Skeletal muscle tissue (tissue), 3 donors: ENCODE measurements at regions not wholly inside any gene's neighbourhood (a gene's known extent, or its start where the extent isn't known, plus 50 kb on each side); places are given as distances from the start of the nearest gene placed in this dataset.

Experiments used
- H3K27ac ChIP-seq: one replicate; pipeline ENCODE4 v1.7.0; 2013; ENCODE audit warnings: mild to moderate bottlenecking, low read depth, low read length, inconsistent platforms
- H3K27me3 ChIP-seq, 3 donors: one replicate each; pipeline ENCODE4 v1.7.0; 2013; ENCODE audit warnings: low read length in 3 of 3; ENCODE audit not compliant: control insufficient read depth in 3 of 3, insufficient read depth in 3 of 3
- H3K36me3 ChIP-seq, 3 donors: one replicate each; pipeline ENCODE4 v1.7.0; 2013; ENCODE audit warnings: low read length in 3 of 3; ENCODE audit not compliant: control insufficient read depth in 3 of 3, insufficient read depth in 3 of 3
- H3K4me1 ChIP-seq, 3 donors: one replicate each; pipeline ENCODE4 v1.7.0; 2013; ENCODE audit warnings: low read length in 3 of 3, mild to moderate bottlenecking in 3 of 3; ENCODE audit not compliant: control insufficient read depth in 3 of 3, insufficient read depth in 3 of 3
- H3K4me3 ChIP-seq, 3 donors: one replicate each; pipeline ENCODE4 v1.7.0; 2013; ENCODE audit warnings: low read length in 3 of 3
- H3K9ac ChIP-seq, 3 donors: one replicate each; pipeline ENCODE4 v1.7.0; 2013; ENCODE audit warnings: low read length in 3 of 3, mild to moderate bottlenecking in 3 of 3, moderate library complexity in 2 of 3, low read depth in 1 of 3
- H3K9me3 ChIP-seq, 3 donors: one replicate each; pipeline ENCODE4 v1.7.0; 2013; ENCODE audit warnings: low read length in 3 of 3; ENCODE audit not compliant: control insufficient read depth in 3 of 3
- donor health status: Osteomylitis.

DNA sequence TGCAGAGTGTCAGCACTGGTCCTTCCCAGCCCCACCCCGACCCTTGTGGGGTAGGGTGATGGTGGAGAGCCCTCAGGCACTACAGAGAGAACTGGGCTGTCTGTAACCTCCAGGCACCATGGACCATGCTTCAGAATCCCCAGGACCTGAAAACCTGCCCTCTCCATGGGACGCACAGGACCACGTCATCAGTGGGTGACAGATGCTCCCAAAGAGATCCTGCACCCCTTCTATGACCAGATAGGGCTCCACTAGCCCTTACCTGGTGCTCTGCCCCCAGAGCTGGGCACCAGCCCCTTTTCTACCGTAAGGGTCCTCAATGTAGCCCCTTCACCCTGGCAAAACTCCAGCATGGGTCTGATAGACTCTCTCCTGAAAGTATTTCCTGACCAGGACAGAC, 165.9 kb upstream of the NECTIN1 start:
- H3K36me3 ChIP-seq: no peaks in the 10 kb centered on the region
- no peak overlapping the region for H3K4me3 ChIP-seq
- H3K9ac ChIP-seq: no peak overlapping the region
- H3K9me3 ChIP-seq: no peaks in the 10 kb centered on the region
- H3K27me3 ChIP-seq: peaks cover 19 to 32% (median 24%) of the 10 kb centered on the region in 3 donors
- H3K27ac ChIP-seq: no peak overlapping the region
- peaks cover 0 to 4% (median 2%) of the 10 kb centered on the region in 3 donors for H3K4me1 ChIP-seq

DNA sequence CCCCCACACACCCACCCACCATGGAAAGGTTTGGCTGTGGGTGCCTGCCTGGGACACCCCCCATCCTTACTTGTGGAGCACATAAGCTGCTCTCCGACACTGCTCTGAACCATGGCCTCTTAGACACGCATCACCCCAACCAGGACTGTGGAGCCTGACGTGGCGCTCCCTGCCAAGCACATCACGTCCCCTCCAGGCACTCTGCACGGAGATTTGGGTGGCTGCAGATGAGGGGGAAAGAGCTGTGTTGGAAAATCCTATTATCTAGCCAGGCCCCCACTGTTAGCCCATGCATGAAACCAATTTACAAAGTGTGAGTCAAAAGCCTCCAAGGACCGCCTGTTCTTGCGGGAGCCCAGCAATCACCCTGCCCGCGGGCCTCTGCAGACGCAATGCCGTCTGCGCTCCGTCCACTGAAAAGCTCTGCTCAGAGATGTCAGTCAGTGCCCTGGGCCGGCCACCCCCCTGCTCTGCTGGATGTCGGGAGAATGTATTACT, 163.4 kb upstream of the NECTIN1 start:
- Histone ChIP-seq H3K36me3 (no peaks in the 10 kb centered on the region), H3K4me1 (no peaks in the 10 kb centered on the region), H3K9ac (no peak overlapping the region), H3K27me3 (peaks cover 30 to 49% (median 46%) of the 10 kb centered on the region in 3 donors), H3K27ac (no peak overlapping the region), H3K4me3 (no peak overlapping the region), H3K9me3 (no peaks in the 10 kb centered on the region)

DNA sequence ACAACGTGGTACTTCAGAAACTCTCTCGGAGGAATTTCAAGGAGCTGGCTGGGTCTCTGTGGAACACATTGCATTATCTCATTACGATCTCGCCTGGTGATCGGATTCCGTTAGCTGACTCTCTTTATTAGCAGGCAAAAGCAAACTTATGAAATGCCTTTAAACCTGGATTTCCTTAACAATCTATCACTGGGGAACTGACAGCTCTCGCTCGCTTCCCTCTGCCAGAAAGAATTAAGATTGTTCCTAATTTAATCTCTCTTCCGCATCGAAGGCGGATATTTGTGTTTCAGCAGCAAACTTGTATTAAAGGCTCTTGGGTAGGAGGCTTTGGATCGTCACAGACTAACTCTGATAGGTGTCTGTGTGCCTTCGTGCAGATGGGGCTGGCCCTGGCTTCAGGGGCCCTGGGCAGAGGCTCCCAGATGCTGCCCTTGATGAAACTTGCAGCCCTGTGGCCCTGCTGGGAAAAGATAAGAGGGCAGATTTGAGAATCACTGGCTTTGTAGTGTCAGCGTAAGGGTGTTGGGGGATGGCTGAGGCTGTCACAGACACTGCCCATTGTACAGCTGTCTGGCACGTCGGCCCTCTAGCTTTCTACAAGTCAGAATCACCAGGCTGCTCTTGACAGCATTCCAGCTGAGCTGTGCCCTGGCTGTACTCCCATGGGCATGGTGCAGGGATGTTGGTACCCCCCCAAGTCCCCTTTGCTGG, 162.2 kb upstream of the NECTIN1 start:
- H3K9me3 ChIP-seq: no peaks in the 10 kb centered on the region
- no peaks in the 10 kb centered on the region for H3K4me1 ChIP-seq
- H3K9ac ChIP-seq: no peak overlapping the region
- H3K4me3 ChIP-seq: no peak overlapping the region
- no peaks in the 10 kb centered on the region for H3K36me3 ChIP-seq
- H3K27me3 ChIP-seq: peaks cover 39 to 58% (median 56%) of the 10 kb centered on the region in 3 donors
- no peak overlapping the region for H3K27ac ChIP-seq

DNA sequence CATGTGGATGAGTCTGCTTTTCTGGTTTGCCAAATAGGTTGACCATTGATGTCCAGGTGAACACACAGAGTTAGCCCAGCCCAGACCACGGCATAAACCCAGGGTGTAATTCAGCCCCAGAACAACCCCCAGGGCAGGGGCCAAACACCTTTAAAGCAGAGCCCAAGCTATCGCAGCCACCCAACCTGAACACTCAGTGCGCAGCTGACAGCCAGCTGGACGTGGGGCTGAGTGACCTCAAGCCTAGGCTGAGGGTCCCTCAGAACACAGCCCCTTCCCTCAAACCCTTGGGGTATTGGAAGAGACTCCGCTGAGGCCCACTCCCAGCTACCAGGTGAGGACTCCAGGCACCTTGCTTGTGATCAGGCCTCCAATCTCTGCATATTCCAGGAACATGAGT, 161.5 kb upstream of the NECTIN1 start:
- H3K4me1 ChIP-seq: no peaks in the 10 kb centered on the region
- H3K27me3 ChIP-seq: peaks cover 39 to 58% (median 56%) of the 10 kb centered on the region in 3 donors
- no peak overlapping the region for H3K4me3 ChIP-seq
- H3K27ac ChIP-seq: no peak overlapping the region
- H3K36me3 ChIP-seq: no peaks in the 10 kb centered on the region
- no peaks in the 10 kb centered on the region for H3K9me3 ChIP-seq
- H3K9ac ChIP-seq: no peak overlapping the region

DNA sequence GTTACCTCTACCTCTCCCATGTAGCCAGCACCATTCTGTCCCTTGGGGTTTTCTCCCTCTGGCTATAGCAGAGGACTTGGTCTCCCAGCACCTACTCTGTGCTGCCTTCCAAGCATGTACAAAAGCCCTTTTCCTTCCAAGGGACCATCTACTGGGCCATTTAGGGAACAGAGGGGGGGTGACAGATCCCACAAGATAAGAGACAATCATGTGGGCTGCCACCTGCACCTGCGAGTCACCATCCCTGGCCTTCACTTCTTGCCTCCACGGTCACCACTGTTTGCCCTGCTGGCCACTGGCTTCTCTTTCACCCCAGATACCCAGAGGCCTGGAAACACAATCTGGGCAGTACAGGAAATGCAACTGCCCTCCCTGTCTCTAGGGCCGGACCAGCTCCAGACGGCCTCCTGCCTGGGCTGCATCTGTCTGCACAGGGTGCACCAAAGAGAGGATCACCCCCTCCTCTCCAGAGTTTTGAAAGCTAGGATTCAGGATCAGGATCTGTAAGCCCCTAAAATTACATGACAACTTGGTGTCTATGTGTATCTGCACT, 160.8 kb upstream of the NECTIN1 start:
- H3K27me3 ChIP-seq: peaks cover 39 to 56% (median 55%) of the 10 kb centered on the region in 3 donors
- no peak overlapping the region for H3K9ac ChIP-seq
- no peak overlapping the region for H3K4me3 ChIP-seq
- no peaks in the 10 kb centered on the region for H3K4me1 ChIP-seq
- no peaks in the 10 kb centered on the region for H3K36me3 ChIP-seq
- H3K9me3 ChIP-seq: no peaks in the 10 kb centered on the region
- H3K27ac ChIP-seq: no peak overlapping the region

DNA sequence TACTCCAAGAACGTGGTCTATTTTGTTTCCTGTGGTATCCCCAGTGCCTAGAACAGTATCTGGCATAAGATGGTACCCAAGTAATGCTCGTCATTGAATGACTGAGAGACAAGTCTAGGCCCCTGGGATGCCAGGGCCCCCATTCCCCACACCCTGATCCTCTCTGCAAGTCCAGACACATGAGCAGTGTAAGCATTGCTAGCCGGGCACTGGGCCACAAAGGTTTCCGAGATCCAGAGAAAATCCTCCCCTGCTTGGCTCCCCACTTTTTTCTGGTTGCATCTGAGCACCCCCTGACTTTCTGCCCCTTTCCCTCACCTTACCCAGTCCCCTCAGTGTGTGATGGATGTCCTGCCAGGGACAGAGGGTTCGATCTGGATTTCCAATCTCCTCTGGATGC, 160.1 kb upstream of the NECTIN1 start:
- Histone ChIP-seq H3K4me3 (no peak overlapping the region), H3K27ac (no peak overlapping the region), H3K9me3 (no peaks in the 10 kb centered on the region), H3K4me1 (no peaks in the 10 kb centered on the region), H3K36me3 (no peaks in the 10 kb centered on the region), H3K9ac (no peak overlapping the region), H3K27me3 (peaks cover 39 to 56% (median 55%) of the 10 kb centered on the region in 3 donors)

DNA sequence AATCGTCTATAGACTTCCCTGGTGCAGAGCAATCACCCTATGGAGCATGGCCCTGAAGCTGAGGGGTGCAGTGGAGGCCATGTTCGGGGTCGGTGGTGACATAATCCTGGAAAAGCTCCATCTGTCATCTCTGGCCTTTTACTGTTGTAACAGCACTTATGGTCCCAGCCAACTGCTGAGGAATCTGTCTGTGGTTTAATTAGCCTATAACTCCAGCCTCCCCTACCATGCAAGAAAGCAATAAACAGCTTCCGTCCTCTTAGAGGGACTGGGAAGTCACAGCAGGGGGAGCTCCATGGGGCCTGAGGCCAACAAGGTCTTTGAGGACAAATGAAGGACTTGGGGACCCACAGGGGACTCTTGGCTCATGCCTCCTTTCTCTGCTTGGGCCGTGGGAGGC, 159.1 kb upstream of the NECTIN1 start:
- H3K9ac ChIP-seq: no peak overlapping the region
- H3K4me1 ChIP-seq: no peaks in the 10 kb centered on the region
- no peak overlapping the region for H3K4me3 ChIP-seq
- H3K36me3 ChIP-seq: no peaks in the 10 kb centered on the region
- H3K9me3 ChIP-seq: no peaks in the 10 kb centered on the region
- peaks cover 39 to 55% (median 52%) of the 10 kb centered on the region in 3 donors for H3K27me3 ChIP-seq
- no peak overlapping the region for H3K27ac ChIP-seq

DNA sequence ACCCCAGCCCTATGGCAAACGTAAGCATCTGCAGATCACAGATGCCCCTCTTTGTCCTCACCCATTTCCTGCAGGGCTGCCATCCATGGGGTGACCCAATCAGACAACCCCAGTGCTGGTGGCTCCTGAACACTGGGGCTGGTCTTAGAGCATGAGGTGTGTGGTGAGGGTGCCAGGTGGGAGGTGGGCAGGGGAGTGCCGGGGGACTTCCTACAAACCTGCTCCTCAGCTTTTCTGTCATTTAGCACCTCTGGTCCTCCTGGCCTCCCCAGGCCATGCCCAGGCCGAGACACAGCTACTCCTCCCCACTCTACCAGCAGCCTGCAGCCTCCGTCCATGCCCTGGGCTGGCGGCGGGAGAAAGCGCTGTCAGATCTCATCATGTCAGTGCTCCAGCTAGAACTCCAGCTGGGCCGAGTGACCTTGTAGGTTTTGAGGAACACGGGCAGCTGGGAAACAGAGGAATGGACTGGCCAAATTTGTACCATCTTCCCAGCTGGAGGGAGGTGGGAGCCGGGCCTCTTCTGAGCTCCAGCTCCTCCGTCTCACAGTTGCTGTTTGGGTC, 157.7 kb upstream of the NECTIN1 start:
- Histone ChIP-seq H3K4me1 (no peaks in the 10 kb centered on the region), H3K4me3 (no peak overlapping the region), H3K36me3 (no peaks in the 10 kb centered on the region), H3K9me3 (no peaks in the 10 kb centered on the region), H3K9ac (no peak overlapping the region), H3K27ac (no peak overlapping the region), H3K27me3 (peaks cover 34 to 48% (median 40%) of the 10 kb centered on the region in 3 donors)

DNA sequence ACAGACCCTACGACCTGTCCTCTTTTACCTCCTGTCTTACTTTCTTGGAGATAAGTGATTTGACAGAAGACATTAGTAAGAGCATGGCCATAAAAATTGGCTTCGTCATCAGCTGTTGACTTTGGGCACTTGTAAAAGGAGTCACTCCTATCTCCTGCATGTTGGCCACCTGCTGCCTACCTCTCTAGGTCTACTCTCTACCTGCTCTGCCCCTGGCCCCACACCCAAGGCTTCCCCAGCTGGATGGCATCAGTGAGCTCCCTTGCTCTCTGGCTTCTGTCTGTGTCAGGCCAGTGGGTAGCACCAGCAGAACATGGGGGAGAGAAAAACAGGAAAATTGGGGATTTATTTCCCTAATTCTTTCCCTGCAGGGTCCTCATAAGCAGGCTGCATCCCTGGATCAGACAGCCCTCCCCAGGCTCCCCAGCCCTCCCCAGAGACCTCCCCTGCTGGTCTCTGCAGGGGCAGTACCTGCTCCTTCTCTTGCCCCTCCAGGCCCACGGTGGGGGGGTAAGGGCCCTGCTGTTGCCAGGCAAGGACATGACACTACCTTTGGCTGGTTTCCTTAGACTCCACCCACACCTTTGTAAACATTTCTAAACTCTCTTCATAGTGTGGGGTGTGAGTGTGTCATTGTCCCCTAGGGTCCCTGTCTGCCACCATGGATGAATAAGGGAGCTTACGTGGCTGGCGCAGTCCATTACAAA, 157.0 kb upstream of the NECTIN1 start:
- H3K4me3 ChIP-seq: no peak overlapping the region
- H3K27ac ChIP-seq: no peak overlapping the region
- peaks cover 30 to 41% (median 33%) of the 10 kb centered on the region in 3 donors for H3K27me3 ChIP-seq
- H3K4me1 ChIP-seq: no peaks in the 10 kb centered on the region
- no peak overlapping the region for H3K9ac ChIP-seq
- no peaks in the 10 kb centered on the region for H3K9me3 ChIP-seq
- H3K36me3 ChIP-seq: no peaks in the 10 kb centered on the region

DNA sequence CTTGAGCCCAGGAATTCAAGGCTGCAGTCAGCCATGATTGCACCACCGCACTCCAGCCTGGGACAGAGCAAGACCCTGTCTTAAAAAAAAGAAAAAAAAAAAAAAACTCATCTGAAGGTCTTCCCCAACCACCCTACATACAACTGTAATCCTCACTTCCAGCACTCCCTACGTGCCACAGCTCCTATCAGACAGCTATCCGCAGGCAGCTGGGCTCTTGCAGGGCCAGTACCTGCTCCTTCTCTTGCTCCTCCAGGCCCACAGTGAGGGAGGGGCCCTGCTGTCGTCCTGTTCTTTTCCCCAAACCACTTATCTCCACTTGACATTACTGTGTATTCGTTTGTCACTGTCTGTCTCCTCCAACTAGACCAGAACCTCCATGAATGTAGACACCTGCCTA, 156.1 kb upstream of the NECTIN1 start:
- Histone ChIP-seq H3K4me3 (no peak overlapping the region), H3K27ac (no peak overlapping the region), H3K27me3 (peaks cover 22 to 35% (median 29%) of the 10 kb centered on the region in 3 donors), H3K9ac (no peak overlapping the region), H3K9me3 (no peaks in the 10 kb centered on the region), H3K36me3 (no peaks in the 10 kb centered on the region), H3K4me1 (no peaks in the 10 kb centered on the region)
